Stimulated activated CD4-positive, alpha-beta T cell treated with anti-CD3 and anti-CD28 coated beads, Interleukin-12 subunit alpha, Interleukin-12 subunit beta, amount 100 ng/mL, for 48 hours (primary cell): ENCODE measurements at regions not wholly inside any gene's neighbourhood (a gene's known extent, or its start where the extent isn't known, plus 50 kb on each side); places are given as distances from the start of the nearest gene placed in this dataset.

Experiments
- DNase-seq, 3 donors: peaks; one replicate each; pipeline ENCODE4 v3.0.0-alpha.2; 2020; ENCODE audit warnings: low read depth in 2 of 3, low spot score in 1 of 3

DNA sequence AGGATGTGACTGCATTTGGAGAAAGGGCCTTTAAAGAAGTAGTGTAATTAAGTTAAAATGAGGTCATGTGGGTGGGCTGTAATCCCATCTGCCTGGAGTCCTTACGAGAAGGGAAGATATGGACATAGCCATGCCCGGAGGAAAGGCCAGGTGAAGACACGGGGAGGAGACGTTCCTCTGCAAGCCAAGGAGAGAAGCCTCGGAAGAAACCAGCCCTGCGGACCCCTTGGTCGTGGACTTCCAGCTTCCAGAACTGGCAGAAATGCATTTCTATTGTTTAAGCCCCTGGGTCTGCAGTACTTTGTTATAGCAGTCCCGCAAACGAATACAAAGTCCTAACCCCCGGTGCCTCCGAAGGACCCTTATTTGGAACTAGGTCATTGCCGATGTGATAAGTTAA, 87.6 kb upstream of the TAF1B start:
- DNase-seq, result no peak

- no peak for DNase-seq
Measured at GRCh38 chr2:9756692-9757250, 86.5 kb upstream of the TAF1B start.

GRCh38 chr2:9757501-9758264, 85.6 kb upstream of the TAF1B start:
- no peak for DNase-seq

DNA sequence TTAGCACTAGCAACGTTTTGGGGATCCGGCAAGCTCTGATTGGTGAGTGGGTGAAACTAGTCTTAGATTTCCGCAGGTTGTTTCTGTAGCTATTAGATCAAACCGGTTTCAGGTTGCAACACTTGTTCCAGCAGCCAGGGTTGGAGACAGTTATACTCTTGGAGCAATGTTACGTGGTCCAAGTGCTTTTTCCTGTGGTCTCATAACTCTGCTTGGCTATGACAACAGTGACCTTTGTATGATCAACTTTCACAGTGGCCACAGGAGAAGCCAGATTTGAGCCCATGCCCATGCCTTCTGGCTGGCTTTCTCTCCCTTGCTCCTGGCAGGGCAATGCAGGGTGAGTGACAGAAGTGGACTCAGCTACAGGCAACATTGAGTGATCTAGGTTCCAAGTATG, 84.5 kb upstream of the TAF1B start:
- DNase-seq, result no peak

DNA sequence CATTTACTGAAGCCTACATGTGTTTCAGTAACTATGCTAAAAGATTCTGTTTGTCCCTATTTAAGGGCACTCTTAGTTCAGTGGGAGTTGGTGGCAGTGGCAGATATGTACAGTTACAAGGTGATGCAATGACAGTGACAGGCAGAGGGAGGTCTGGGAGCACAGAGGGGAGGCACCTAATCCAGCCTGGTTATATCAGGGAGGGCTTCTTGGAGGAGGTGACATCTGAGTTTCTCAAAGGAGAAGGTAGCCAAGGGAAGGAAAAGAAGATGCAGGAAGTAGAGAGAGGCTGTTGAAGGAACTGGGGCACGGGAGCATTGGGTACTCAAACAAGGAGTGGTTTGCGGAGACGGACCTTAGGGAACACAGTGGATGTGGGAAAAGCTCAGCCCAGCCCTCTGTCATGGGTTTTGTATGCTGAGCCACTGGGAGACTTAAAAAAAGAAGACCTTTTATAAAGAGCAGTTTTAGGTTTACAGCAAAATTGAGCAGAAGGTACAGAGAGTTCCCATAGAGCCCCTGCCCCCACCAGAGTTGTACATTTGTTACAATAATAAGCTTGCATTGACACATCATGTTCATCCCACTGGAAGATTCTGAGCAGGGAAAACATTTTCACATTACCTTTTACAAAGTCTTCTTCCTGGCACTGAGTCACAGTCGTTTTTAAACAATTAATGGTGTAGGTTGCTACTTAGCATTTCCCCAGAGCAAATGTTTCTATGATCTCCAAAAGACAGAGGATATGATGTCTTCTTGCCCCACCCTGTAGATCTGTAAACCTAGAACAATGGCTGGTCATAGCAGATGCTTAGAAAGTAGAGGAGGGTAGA, 83.0 kb upstream of the TAF1B start:
- no peak for DNase-seq

- DNase-seq, result no peak
Measured at GRCh38 chr2:9760902-9761228, 82.4 kb upstream of the TAF1B start.

DNA sequence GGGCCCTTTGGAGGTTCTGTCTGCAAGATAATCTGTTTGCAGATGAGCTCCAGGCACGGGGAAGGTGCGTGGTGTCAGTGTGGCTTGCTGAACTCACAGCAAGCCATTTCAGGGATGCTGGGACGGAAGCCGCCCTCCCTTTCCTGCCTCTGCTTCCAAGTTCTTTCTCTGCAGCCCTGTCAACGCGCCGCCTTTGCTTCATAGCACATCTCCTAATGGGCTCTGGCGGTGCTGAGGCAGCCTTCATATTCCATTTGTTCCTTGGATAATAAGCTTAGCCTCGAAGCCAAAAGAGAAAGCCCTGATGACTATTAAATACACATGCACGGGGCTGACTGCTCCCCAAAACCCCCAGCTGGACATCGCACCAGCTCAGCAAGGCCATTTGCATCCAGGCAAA, 81.7 kb upstream of the TAF1B start:
- DNase-seq, result no peak

DNA sequence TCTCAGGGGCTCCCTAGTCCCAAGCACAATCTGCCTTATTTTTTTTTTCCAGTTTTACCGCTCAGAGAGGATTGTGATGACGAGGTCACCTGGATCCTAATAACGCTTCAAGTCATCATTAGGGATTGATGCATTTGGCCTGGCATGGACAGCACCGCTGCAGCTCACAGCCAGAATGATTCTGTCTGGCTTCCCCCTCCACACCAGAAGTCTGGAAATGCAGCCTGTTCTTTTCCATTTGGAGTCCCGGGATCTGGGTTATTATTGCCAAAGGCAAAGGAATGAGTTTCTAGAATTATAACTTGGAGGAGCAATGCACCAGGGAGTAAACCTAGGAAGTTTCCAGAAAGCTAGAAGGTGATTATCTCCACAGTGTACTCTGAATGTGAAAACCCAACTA, 81.1 kb upstream of the TAF1B start:
- no peak for DNase-seq

DNA sequence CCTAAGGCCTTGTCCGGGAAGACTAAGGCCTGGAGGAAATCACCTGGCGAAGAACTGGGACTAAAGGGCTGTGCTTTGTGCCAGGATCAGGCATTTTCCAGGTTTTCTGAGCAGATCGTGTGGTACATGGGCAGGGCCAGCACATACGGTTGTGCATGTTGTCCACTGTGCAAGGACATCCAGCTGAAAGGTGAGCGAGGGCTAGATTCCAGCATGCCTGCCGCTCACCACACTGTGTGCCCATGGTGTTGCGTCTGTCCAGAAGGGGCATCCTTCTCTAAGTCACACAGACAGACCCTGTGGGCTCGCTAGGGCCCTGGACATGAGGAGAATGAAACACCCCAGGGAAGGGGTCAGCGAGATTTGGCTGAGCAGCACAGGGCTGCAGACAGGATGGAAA, 80.3 kb upstream of the TAF1B start:
- DNase-seq, result no peak

DNA sequence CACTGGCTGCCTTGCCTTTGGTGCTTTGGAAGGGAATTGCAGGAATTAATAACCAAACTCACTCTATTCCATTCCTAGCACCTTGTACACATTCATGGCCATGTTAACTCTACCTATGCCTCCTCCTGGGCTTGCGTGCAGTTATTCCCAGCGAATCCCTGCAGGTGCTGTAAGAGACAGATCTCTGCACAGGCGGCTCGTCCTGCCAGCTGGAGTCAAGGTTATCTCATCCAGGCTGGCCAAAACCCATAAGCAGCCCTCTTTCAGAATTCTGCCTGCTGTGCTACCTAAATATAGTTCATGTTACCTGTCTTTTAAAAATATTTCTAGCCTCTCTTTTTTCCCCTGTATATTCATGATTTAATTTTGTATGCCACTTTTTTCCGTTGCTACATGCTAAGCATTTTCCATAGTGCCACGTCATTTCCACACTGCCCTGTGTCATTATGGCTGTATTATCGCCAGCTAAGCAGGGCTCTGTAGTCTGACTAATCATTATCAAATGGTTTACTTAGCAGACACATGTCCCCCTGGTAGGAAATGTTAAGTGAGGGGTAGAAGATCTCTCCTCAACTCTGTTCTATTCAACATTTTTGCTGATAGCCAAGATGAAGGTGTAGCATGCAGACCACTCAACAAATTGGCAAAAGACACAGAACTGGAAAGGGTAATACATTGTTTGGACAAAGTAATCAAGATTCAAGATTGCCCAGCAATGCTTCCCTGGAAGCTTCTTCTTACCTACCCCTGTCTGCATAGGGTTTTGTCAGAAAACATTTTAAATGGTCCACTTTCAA, 79.7 kb upstream of the TAF1B start:
- DNase-seq, result no peak

GRCh38 chr2:9764153-9764778, 79.0 kb upstream of the TAF1B start:
- DNase-seq, result no peak

GRCh38 chr2:9765611-9766531, 77.4 kb upstream of the TAF1B start:
- DNase-seq, result no peak

DNA sequence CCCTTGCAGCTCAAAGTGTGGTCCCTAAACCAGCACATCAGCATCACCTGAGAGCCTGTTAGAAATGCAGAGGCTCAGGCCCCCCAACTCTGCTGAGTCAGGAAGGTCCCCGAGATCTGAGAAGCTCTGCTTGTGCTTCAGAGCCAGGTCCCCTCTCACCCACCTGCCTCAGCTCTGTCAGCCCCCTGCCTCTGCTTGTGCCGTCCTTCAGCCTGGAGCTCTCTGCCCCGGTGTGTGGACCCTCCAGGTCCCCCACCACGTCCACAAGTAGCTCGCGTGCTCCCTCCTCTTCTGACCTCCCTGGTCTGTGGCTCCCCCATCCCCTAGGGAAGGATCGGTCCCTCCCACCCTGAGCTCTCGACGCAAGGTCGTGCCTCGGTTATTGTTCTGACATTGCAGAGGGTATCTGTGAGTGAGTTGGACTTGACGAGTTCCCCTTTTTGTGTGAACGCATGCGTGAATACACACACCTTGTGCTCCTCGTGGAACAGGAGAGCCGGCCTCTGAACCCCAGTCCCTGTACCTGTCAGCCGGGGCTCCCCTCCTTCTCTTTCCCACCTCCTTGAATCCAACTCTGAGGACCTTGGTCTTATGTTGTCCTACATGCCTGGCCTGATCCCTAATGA, 75.5 kb upstream of the TAF1B start:
- no peak for DNase-seq

DNA sequence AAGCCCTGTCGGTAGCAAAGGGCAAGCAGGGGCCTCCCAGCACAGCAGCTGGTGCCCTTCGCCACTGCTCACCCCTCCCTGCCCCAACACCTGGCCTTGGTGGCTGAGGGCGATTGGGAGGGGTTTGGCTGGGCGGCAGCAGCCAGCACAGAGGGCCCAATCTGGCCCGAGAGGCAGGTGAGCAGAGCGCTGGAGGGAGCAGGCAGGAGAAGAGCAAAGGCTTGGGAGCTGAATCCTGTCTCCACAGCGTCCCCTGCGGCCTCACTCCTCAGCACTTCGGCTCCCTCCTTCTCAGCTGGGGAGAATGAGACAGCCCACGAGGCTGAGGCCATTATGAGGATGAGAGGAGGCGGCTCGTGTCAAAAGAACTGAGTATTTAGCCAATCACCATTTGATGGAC, 74.9 kb upstream of the TAF1B start:
- no peak for DNase-seq

DNA sequence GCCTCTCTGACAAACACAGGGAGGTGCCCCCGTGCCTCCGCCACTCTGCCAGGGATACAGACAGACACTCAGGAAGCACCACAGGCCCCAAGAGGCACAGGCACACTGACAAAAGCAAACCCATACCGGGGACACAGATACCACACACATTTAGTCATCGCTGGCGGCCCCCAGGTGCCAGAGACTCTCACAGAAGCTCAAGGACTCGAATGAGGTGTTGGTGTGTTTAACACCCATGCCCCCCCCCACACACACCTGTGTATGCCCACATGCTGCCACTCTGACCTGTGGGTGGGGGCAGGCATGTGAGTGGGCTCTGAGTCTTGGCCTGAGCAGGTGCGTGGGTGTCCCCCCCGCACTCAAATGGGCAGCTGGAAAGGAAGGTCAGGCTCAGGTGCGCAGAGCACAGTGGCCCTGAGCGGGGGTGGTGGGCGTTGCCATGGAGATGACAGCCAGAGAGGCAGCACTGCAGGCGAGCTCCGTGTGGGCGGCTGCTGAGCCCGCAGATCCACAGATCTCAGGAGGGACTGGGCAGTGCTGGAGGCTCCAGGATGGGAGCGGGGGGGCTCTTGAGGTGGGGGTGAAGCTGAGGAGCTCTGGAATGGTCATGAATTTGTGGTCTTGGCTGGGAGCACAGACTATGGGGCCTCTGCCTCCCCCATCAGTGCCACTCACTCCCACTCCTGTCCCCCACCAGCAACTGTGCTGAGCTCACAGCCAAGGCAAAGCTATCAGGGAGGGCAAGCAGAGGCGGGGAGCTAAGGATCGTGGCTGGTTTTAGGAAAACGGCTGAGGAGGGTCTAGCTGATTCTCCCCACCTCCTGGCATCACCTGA, 73.9 kb upstream of the TAF1B start:
- DNase-seq, result no peak

DNA sequence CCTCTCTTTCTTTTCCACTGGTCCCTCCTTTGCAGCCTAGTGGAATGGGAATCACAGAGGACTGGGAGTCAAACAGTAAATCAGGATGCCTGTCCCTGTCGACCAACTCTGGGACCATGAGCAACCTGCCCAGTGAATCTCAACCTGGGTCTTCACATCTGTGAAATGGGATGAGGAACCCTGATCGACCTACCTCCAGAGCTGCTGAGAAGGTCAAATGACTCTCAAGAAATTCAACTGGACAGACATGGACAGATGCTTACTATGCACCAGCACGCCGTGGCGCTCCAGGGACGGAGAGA, 73.3 kb upstream of the TAF1B start:
- no peak for DNase-seq

DNA sequence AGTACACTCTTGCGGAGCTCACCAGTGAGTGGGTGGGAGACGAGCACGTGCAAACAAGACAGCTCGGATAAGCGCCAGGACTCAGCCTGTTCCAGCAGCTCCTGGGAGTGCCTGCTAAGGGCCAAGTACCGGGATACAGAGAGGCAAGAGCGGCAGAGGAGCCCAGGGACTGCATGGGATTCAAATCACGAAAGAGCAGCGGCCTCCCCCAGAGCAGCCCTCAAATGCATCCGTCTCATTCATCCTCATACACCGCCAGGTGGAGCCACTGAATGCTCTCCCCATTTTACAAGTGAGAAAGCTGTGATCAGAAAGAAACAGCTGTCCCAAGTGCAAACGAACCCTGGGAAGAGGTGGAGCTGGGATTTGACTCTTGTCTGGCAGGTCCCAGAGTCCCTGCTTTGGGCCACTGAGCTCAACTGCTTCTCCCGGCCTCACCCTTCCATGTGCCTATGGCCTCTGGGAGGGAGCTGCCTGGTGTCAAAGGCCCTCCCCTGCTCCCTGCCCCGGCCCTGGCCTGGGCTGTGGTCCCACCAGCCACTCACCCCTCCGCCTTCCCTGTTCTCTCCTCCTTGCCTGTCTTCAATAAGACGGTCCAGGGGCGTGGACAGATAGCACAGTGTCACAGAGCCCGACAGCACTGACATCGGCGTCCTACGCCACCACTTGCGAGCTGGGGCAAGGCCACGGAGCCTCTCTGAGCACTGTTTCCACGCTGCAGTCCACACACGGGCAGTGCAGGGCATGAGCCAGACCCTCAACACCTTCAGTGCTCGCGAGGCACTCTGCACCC, 72.8 kb upstream of the TAF1B start:
- DNase-seq, result no peak

- DNase-seq, result no peak
Measured at GRCh38 chr2:9771101-9771449, 72.2 kb upstream of the TAF1B start.
